Liver (tissue), 3 donors: ENCODE measurements at regions not wholly inside any gene's neighbourhood (a gene's known extent, or its start where the extent isn't known, plus 50 kb on each side); places are given as distances from the start of the nearest gene placed in this dataset.

ENCODE experiments used
- CTCF ChIP-seq: fragments of 150-350 bp; IDR thresholded peaks from 2 replicates; pipeline ENCODE4 v1.5.1; 2017; ENCODE audit warnings: improper control_type of control experiment, low read depth, low read length; ENCODE audit not compliant: missing input control
- EGR1 ChIP-seq, 2 donors: IDR thresholded peaks; 2 replicates each; pipeline ENCODE4 v1.6.1; 2016 to 2018; ENCODE audit warnings: antibody characterized with exemption in 2 of 2, low read depth in 2 of 2
- GABPA ChIP-seq, 2 donors: IDR thresholded peaks in 1 of 2; conservative IDR thresholded peaks in 1 of 2; 2 replicates each; pipeline ENCODE4 v1.6.1; 2016; ENCODE audit warnings: antibody characterized with exemption in 2 of 2, mild to moderate bottlenecking in 1 of 2, moderate library complexity in 1 of 2
- HNF4G ChIP-seq: IDR thresholded peaks from 2 replicates; pipeline ENCODE4 v1.6.1; 2016; ENCODE audit warnings: antibody characterized with exemption
- TAF1 ChIP-seq: conservative IDR thresholded peaks from 2 replicates; pipeline ENCODE4 v1.6.1; 2016; ENCODE audit warnings: antibody characterized with exemption, mild to moderate bottlenecking
- TF ChIP-seq, protein P1 (sequence below): IDR thresholded peaks from 2 replicates; pipeline ENCODE4 v1.6.1; 2016; ENCODE audit warnings: antibody characterized with exemption, mild to moderate bottlenecking
- donor health status: healthy.
- donor health status: healthy.

DNA sequence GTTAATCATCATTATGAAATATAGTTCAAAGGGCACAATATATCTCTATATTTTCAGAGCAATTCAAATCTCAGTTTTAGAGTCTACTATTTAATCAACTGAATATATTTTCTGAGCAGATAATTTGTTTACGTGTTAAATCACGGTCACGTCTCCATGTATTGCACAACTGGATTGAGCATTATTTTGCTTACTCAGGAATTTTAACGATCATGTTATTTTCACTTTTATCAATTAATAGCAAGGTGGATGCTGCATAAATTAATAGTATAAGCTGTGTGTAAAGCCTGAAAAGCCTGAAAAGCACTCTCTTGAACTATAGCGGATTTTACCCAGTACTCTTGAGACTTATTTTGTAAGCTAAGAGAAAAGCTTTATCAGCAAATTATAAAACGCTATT lies 374.9 kb downstream of the MAGEB5 start:
- TF ChIP-seq CTCF (no peak), TAF1 (no peak), EGR1 (IDR thresholded peaks at IDR 0.05; ENCODE audit: low read depth in 2 of 2) (no peak), HNF4G (no peak), GABPA (IDR thresholded peaks at IDR 0.05 in 1 of 2, conservative IDR thresholded peaks at IDR 0.05 in 1 of 2) (no peak)
- TF ChIP-seq, protein P1, sequence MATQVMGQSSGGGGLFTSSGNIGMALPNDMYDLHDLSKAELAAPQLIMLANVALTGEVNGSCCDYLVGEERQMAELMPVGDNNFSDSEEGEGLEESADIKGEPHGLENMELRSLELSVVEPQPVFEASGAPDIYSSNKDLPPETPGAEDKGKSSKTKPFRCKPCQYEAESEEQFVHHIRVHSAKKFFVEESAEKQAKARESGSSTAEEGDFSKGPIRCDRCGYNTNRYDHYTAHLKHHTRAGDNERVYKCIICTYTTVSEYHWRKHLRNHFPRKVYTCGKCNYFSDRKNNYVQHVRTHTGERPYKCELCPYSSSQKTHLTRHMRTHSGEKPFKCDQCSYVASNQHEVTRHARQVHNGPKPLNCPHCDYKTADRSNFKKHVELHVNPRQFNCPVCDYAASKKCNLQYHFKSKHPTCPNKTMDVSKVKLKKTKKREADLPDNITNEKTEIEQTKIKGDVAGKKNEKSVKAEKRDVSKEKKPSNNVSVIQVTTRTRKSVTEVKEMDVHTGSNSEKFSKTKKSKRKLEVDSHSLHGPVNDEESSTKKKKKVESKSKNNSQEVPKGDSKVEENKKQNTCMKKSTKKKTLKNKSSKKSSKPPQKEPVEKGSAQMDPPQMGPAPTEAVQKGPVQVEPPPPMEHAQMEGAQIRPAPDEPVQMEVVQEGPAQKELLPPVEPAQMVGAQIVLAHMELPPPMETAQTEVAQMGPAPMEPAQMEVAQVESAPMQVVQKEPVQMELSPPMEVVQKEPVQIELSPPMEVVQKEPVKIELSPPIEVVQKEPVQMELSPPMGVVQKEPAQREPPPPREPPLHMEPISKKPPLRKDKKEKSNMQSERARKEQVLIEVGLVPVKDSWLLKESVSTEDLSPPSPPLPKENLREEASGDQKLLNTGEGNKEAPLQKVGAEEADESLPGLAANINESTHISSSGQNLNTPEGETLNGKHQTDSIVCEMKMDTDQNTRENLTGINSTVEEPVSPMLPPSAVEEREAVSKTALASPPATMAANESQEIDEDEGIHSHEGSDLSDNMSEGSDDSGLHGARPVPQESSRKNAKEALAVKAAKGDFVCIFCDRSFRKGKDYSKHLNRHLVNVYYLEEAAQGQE = no peak
